ENCODE measurements at regions not wholly inside any gene's neighbourhood (a gene's known extent, or its start where the extent isn't known, plus 50 kb on each side); places are given as distances from the start of the nearest gene placed in this dataset.

- 40% methylated on average over 4 of the region's 4 CpGs for WGBS, 2 donors
Observed at GRCh38 chr4:180423712-180424057, 1819.5 kb upstream of the TENM3 start.

GRCh38 chr4:180426938-180427337 is 1816.3 kb upstream of the TENM3 start:
- H3K27me3 ChIP-seq: no peaks in the 10 kb centered on the region
- intact Hi-C loops (cut with DNase I): no loop called here
- 75 to 77% methylated on average over 3 of the region's 3 CpGs for WGBS, 2 donors
- no peak for ATAC-seq
- H3K36me3 ChIP-seq: no peaks in the 10 kb centered on the region
- peaks cover 0 to 7% (median 0%) of the 10 kb centered on the region in 11 donors for H3K9me3 ChIP-seq
- DNase-seq: no peak
- no peak overlapping the region for H3K27ac ChIP-seq
- TF ChIP-seq CTCF (IDR thresholded peaks at IDR 0.05): no peak
- H3K4me3 ChIP-seq: no peak overlapping the region
- H3K4me1 ChIP-seq: no peaks in the 10 kb centered on the region

More at GRCh38 chr4:180423712-180424057, 1819.5 kb upstream of the TENM3 start:
- H3K36me3 ChIP-seq: no peaks in the 10 kb centered on the region
- no peak overlapping the region for H3K27ac ChIP-seq
- no peak overlapping the region for H3K4me3 ChIP-seq
- no peak for DNase-seq
- ATAC-seq: no peak
- no peaks in the 10 kb centered on the region for H3K9me3 ChIP-seq
- intact Hi-C loops (cut with DNase I): no loop called here
- TF ChIP-seq CTCF (IDR thresholded peaks at IDR 0.05): no peak
- no peaks in the 10 kb centered on the region for H3K27me3 ChIP-seq
- no peaks in the 10 kb centered on the region for H3K4me1 ChIP-seq

GRCh38 chr4:180430283-180430682 is 1812.9 kb upstream of the TENM3 start:
- no peak for TF ChIP-seq CTCF (IDR thresholded peaks at IDR 0.05)
- H3K27ac ChIP-seq: no peak overlapping the region
- DNase-seq (no peak), ATAC-seq (no peak)
- intact Hi-C loops (cut with DNase I): no loop called here
- H3K27me3 ChIP-seq: no peaks in the 10 kb centered on the region
- no peak overlapping the region for H3K4me3 ChIP-seq
- WGBS, 2 donors: 61 to 62% methylated on average over 7 of the region's 7 CpGs
- H3K9me3 ChIP-seq: peaks cover 0 to 7% (median 0%) of the 10 kb centered on the region in 11 donors
- no peaks in the 10 kb centered on the region for H3K4me1 ChIP-seq
- no peaks in the 10 kb centered on the region for H3K36me3 ChIP-seq

GRCh38 chr4:180434131-180434895 is 1808.9 kb upstream of the TENM3 start:
- ATAC-seq: no peak
- Histone ChIP-seq H3K36me3 (no peaks in the 10 kb centered on the region), H3K4me1 (no peaks in the 10 kb centered on the region), H3K9me3 (peaks cover 0 to 7% (median 0%) of the 10 kb centered on the region in 11 donors), H3K27me3 (no peaks in the 10 kb centered on the region), H3K27ac (no peak overlapping the region), H3K4me3 (no peak overlapping the region)
- DNase-seq: no peak
- WGBS, 2 donors: 52 to 73% methylated on average over 3 of the region's 3 CpGs
- no peak for TF ChIP-seq CTCF (IDR thresholded peaks at IDR 0.05)
- intact Hi-C loops (cut with DNase I): no loop called here
